H1 (cell line): ENCODE measurements at regions not wholly inside any gene's neighbourhood (a gene's known extent, or its start where the extent isn't known, plus 50 kb on each side); places are given as distances from the start of the nearest gene placed in this dataset.

Experiments used
- CTCF ChIA-PET: fragments of 300-600 bp; sonication (Branson Sonifier 250); formaldehyde crosslinking; loops from one replicate; lab custom pipeline; 2021; ENCODE audit not compliant: partially characterized antibody; lab: Charles Lee
- POLR2A ChIA-PET: fragments of 300-600 bp; sonication (Branson Sonifier 250); formaldehyde crosslinking; loops from one replicate; lab custom pipeline; 2021; ENCODE audit warnings: inconsistent platforms; ENCODE audit not compliant: partially characterized antibody; lab: Charles Lee
- DNase-seq, 2 experiments: peaks; one replicate each; pipeline versions ENCODE4 v3.0.0 to v3.0.0-alpha.2; 2010 to 2022; ENCODE audit warnings: low spot score in 2 of 2, low read depth in 1 of 2, mixed read lengths in 1 of 2
- FAIRE-seq: peaks from 2 replicates; lab custom pipeline; 2011; peaks lifted over from hg19 to GRCh38; lab: Jason Lieb, UNC
- H2AFZ ChIP-seq: 2 replicates; pipeline ENCODE4 v1.8.1; 2012; ENCODE audit warnings: low read length, inconsistent platforms
- H2AK5ac ChIP-seq: 2 replicates; pipeline ENCODE4 v1.6.1; 2013; ENCODE audit warnings: low read depth, low read length
- H2BK120ac ChIP-seq: replicated peaks from 2 replicates; pipeline ENCODE3; 2013; ENCODE audit warnings: low read depth, low read length, inconsistent platforms
- H2BK12ac ChIP-seq: 2 replicates; pipeline ENCODE4 v1.6.1; 2013; ENCODE audit warnings: low read depth, low read length
- H2BK15ac ChIP-seq: 2 replicates; pipeline ENCODE4 v1.6.1; 2013; ENCODE audit warnings: low read length
- H2BK20ac ChIP-seq: 2 replicates; pipeline ENCODE4 v1.6.1; 2013; ENCODE audit warnings: low read length
- H2BK5ac ChIP-seq: 2 replicates; pipeline ENCODE4 v1.6.1; 2013; ENCODE audit warnings: low read depth, low read length
- H3K14ac ChIP-seq: 2 replicates; pipeline ENCODE4 v1.6.1; 2013; ENCODE audit warnings: inconsistent platforms; ENCODE audit not compliant: insufficient read length
- H3K18ac ChIP-seq: 2 replicates; pipeline ENCODE4 v1.6.1; 2013; ENCODE audit warnings: low read length; ENCODE audit errors: extremely low read depth
- H3K23ac ChIP-seq: 2 replicates; pipeline ENCODE4 v1.6.1; 2013; ENCODE audit warnings: inconsistent platforms; ENCODE audit not compliant: insufficient read length
- H3K23me2 ChIP-seq: 2 replicates; pipeline ENCODE4 v1.6.1; 2013; ENCODE audit warnings: low read depth, low read length
- H3K27ac ChIP-seq: 2 replicates; pipeline ENCODE4 v1.6.1; 2011; ENCODE audit warnings: low read depth, low read length, inconsistent platforms
- H3K27me3 ChIP-seq, 4 experiments: replicated peaks in 1 of 4; 1 replicate in 1 of 4; 2 replicates in 3 of 4; pipeline versions ENCODE4 v1.6.1 to v1.8.1; 2011 to 2013; ENCODE audit warnings: low read length in 3 of 4, mild to moderate bottlenecking in 3 of 4, inconsistent platforms in 2 of 4, mixed read lengths in 2 of 4, moderate library complexity in 1 of 4; ENCODE audit not compliant: control insufficient read depth in 3 of 4, insufficient read depth in 3 of 4; ENCODE audit errors: extremely low read depth in 1 of 4
- H3K36me3 ChIP-seq, 4 experiments: 2 replicates each; pipeline versions ENCODE4 v1.6.1 to v1.8.1; 2011 to 2013; ENCODE audit warnings: mild to moderate bottlenecking in 4 of 4, low read length in 3 of 4, moderate library complexity in 2 of 4, control low read depth in 1 of 4, inconsistent platforms in 1 of 4; ENCODE audit not compliant: insufficient read depth in 4 of 4, control insufficient read depth in 2 of 4
- H3K4ac ChIP-seq: replicated peaks from 2 replicates; pipeline ENCODE3; 2013; ENCODE audit warnings: low read length, low read depth, mixed read lengths, inconsistent platforms; ENCODE audit not compliant: insufficient read length
- H3K4me1 ChIP-seq, 4 experiments: replicated peaks in 1 of 4; 1 replicate in 1 of 4; 2 replicates in 3 of 4; pipeline versions ENCODE4 v1.6.1 to v1.8.1; 2011 to 2013; ENCODE audit warnings: low read length in 3 of 4, inconsistent platforms in 2 of 4, mixed read lengths in 1 of 4; ENCODE audit not compliant: insufficient read depth in 4 of 4, control insufficient read depth in 3 of 4
- H3K4me2 ChIP-seq, 2 experiments: 2 replicates each; pipeline versions ENCODE4 v1.6.1 to v1.8.1; 2011 to 2013; ENCODE audit warnings: low read depth in 2 of 2, low read length in 2 of 2, control low read depth in 1 of 2, inconsistent platforms in 1 of 2, mild to moderate bottlenecking in 1 of 2; ENCODE audit not compliant: insufficient read depth in 1 of 2
- H3K4me3 ChIP-seq, 4 experiments: fragments of 200-600, 300-600 bp in 1 of 4; sonication (generic), shearing (Covaris generic), sonication (Bioruptor Twin) in 1 of 4; 2 replicates each; pipeline versions ENCODE4 v1.5.1 to v1.8.1; 2011 to 2016; ENCODE audit warnings: low read length in 4 of 4, low read depth in 3 of 4, control low read depth in 2 of 4, inconsistent platforms in 2 of 4, mild to moderate bottlenecking in 2 of 4, mixed read lengths in 1 of 4, moderate library complexity in 1 of 4; ENCODE audit not compliant: insufficient read depth in 2 of 4; ENCODE audit errors: extremely low read depth in 1 of 4
- H3K56ac ChIP-seq: replicated peaks from 2 replicates; pipeline ENCODE3; 2013; ENCODE audit warnings: low read depth, mild to moderate bottlenecking, mixed read lengths, low read length, inconsistent platforms; ENCODE audit not compliant: insufficient read length
- H3K79me1 ChIP-seq: 2 replicates; pipeline ENCODE4 v1.6.1; 2013; ENCODE audit warnings: low read depth, low read length, control low read depth
- H3K79me2 ChIP-seq, 2 experiments: 2 replicates each; pipeline versions ENCODE4 v1.6.1 to v1.8.1; 2012 to 2013; ENCODE audit warnings: low read length in 2 of 2, mild to moderate bottlenecking in 2 of 2, inconsistent platforms in 1 of 2; ENCODE audit not compliant: insufficient read depth in 2 of 2, control insufficient read depth in 1 of 2
- H3K9ac ChIP-seq, 4 experiments: replicated peaks in 1 of 4; 1 replicate in 1 of 4; 2 replicates in 3 of 4; pipeline versions ENCODE4 v1.6.1 to v1.8.1; 2011 to 2013; ENCODE audit warnings: low read depth in 3 of 4, low read length in 3 of 4, control low read depth in 2 of 4, mild to moderate bottlenecking in 2 of 4, moderate library complexity in 2 of 4, inconsistent platforms in 1 of 4; ENCODE audit errors: extremely low read depth in 1 of 4
- H3K9me3 ChIP-seq, 2 experiments: 2 replicates each; pipeline versions ENCODE4 v1.6.1 to v1.8.1; 2012 to 2013; ENCODE audit warnings: mild to moderate bottlenecking in 2 of 2, moderate library complexity in 2 of 2, control low read depth in 1 of 2, inconsistent platforms in 1 of 2, low read depth in 1 of 2, low read length in 1 of 2, mixed read lengths in 1 of 2; ENCODE audit not compliant: insufficient read depth in 2 of 2
- H4K20me1 ChIP-seq, 2 experiments: replicated peaks in 1 of 2; 2 replicates each; pipeline versions ENCODE3 to v1.8.1; 2011 to 2013; ENCODE audit warnings: inconsistent platforms in 2 of 2, low read length in 2 of 2, mild to moderate bottlenecking in 1 of 2; ENCODE audit not compliant: insufficient read depth in 2 of 2, control insufficient read depth in 1 of 2
- H4K5ac ChIP-seq: 2 replicates; pipeline ENCODE4 v1.6.1; 2013; ENCODE audit warnings: low read length, low read depth, mixed read lengths, inconsistent platforms; ENCODE audit not compliant: insufficient read length
- H4K8ac ChIP-seq: 2 replicates; pipeline ENCODE4 v1.8.0; 2013; ENCODE audit warnings: mild to moderate bottlenecking, moderate library complexity, low read length, inconsistent platforms; ENCODE audit not compliant: insufficient read depth; ENCODE audit errors: extremely low read depth
- H4K91ac ChIP-seq: replicated peaks from 2 replicates; pipeline ENCODE3; 2013; ENCODE audit warnings: low read length, mixed read lengths, inconsistent platforms; ENCODE audit not compliant: insufficient read length
- BACH1 ChIP-seq: IDR thresholded peaks from 2 replicates; pipeline ENCODE4 v1.6.1; 2012; ENCODE audit warnings: low read length, improper control_type of control experiment
- HDAC6 ChIP-seq: IDR thresholded peaks from one replicate; pipeline ENCODE4 v1.7.1; 2012; ENCODE audit warnings: low read depth, mild to moderate bottlenecking, inconsistent platforms, low read length, moderate library complexity
- MAFK ChIP-seq: IDR thresholded peaks from 2 replicates; pipeline ENCODE4 v1.6.1; 2012; ENCODE audit warnings: low read depth, mild to moderate bottlenecking, improper control_type of control experiment, low read length
- SP4 ChIP-seq: IDR thresholded peaks from 2 replicates; pipeline ENCODE4 v1.6.1; 2012; ENCODE audit warnings: low read length, inconsistent platforms
- WGBS, 2 experiments: shearing (Covaris generic) in 1 of 2; methylation state at CpG; one replicate each; pipeline versions ENCODE4 v1.1.6 to v1.1.7; 2013 to 2015; ENCODE audit warnings: low lambda C conversion rate in 2 of 2, mixed read lengths in 2 of 2, inconsistent platforms in 1 of 2, low coverage in 1 of 2, missing lambda C conversion rate in 1 of 2; ENCODE audit not compliant: insufficient replicate concordance in 2 of 2, insufficient coverage in 1 of 2, insufficient read length in 1 of 2; ENCODE audit errors: extremely low coverage in 1 of 2, missing lambda C conversion rate in 1 of 2; 5-methylcytosine and 5-hydroxymethylcytosine counted together

DNA sequence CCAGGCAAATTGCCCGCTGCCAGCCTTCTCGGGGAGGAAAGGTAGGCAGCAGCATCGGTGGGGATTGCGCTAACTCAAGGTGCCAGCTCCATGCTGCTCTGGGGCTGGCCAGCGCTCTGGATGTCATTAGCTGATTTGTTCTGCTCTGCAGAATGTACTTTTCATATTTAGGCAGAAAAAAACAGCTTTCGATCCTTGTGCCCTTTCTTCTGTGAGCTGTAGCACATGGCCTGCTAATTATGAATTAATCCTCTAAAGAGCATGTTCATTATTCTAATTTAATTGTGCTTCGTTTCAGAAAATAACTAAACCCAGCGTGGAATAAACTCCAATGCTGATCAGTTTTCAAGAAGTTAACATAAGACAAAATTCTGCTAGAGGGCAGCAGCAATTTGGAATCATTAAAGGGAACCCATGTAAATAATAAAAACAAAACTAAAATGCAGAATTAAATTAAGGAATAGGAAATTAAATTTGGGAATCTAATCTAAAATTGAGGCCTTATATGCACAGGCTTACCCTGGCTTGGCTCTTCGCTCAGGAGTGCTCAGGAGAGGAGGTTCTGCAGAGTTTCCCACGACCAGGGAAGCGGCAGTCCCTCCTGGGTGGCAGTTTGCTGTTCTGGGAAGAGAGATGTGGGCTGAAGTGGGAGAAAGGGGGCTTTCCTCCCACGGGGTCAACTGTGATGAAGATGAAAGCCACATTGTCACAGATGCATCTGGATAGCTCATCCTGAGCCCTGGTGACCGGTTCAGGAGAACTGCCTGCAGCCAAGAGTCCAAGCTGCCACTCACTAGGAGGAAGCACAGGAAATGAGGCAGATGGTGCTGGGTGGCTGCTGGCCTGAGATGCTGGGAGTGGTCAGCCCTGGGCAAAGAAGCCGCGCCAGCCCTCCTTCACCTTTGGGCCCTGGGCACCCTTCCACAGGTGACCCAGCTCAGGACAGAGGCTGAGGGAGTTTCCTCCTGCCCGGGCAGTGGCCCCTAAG is 93.2 kb upstream of the PKDCC start:
- no peak overlapping the region; the same call in 1 of the 2 replicates for H2BK20ac ChIP-seq
- WGBS, 2 experiments: 86% methylated on average over 14 of the region's 16 CpGs; no CpG with 5 or more reads in 1 of the 2 experiments
- no peaks in the 10 kb centered on the region for H3K27me3 ChIP-seq
- no peak for DNase-seq
- H2BK120ac ChIP-seq: no peak overlapping the region
- no peak overlapping the region; the same call in 1 of the 2 replicates for H4K8ac ChIP-seq
- no peaks in the 10 kb centered on the region for H3K79me1 ChIP-seq
- no peaks in the 10 kb centered on the region for H3K36me3 ChIP-seq
- H3K4ac ChIP-seq: no peak overlapping the region
- no peak overlapping the region for H4K91ac ChIP-seq
- H3K9me3 ChIP-seq: no peaks in the 10 kb centered on the region
- H3K4me3 ChIP-seq: no peak overlapping the region
- H3K23ac ChIP-seq: no peak overlapping the region
- no peak for FAIRE-seq
- H2AK5ac ChIP-seq: no peak overlapping the region
- peaks cover under 1 to 10% (median 4%) of the 10 kb centered on the region in 4 experiments; a peak in 6 of 7 replicates for H3K4me1 ChIP-seq
- no peaks in the 10 kb centered on the region for H3K79me2 ChIP-seq
- TF ChIP-seq SP4 (no peak), MAFK (no peak), BACH1 (no peak), HDAC6 (no peak)
- no peak overlapping the region for H3K56ac ChIP-seq
- H3K23me2 ChIP-seq: peaks cover 4% of the 10 kb centered on the region; the same call in 1 of the 2 replicates
- H3K14ac ChIP-seq: no peak overlapping the region
- H3K18ac ChIP-seq: no peak overlapping the region; the same call in 1 of the 2 replicates
- H3K27ac ChIP-seq: no peak overlapping the region
- no peak overlapping the region for H3K9ac ChIP-seq
- no peak overlapping the region; the same call in 1 of the 2 replicates for H2BK15ac ChIP-seq
- no peak overlapping the region for H3K4me2 ChIP-seq
- no peak overlapping the region for H4K5ac ChIP-seq
- H2AFZ ChIP-seq: no peak overlapping the region
- H2BK12ac ChIP-seq: no peak overlapping the region
- POLR2A ChIA-PET: interaction anchor here (0.9 kb wide), 1 partner anchor 92 kb away, joined by 3 read pairs; no protein-coding TSS in a partner anchor
- no peak overlapping the region; the same call in 1 of the 2 replicates for H2BK5ac ChIP-seq
- no peaks in the 10 kb centered on the region for H4K20me1 ChIP-seq
- CTCF ChIA-PET: interaction anchor here (0.7 to 2.0 kb wide), 2 partner anchors 80 to 87 kb away, joined by 3 to 7 read pairs; no protein-coding TSS in a partner anchor
